ENCODE measurements at regions not wholly inside any gene's neighbourhood (a gene's known extent, or its start where the extent isn't known, plus 50 kb on each side); places are given as distances from the start of the nearest gene placed in this dataset.

GRCh38 chr15:59847968-59848367, 156.1 kb upstream of the FOXB1 start:
- no peak for TF ChIP-seq CTCF (IDR thresholded peaks at IDR 0.05)
- no peak for TF ChIP-seq POLR2A (IDR thresholded peaks at IDR 0.05)

Data from adrenal gland (tissue), 5 donors.